SU-DHL-6 (cell line): ENCODE measurements at regions not wholly inside any gene's neighbourhood (a gene's known extent, or its start where the extent isn't known, plus 50 kb on each side); places are given as distances from the start of the nearest gene placed in this dataset.

Experiments used
- H2AFZ ChIP-seq: fragments of 200-600 bp; sonication (generic); 2 replicates; pipeline ENCODE4 v1.6.1; 2014; ENCODE audit warnings: low read depth, mild to moderate bottlenecking, moderate library complexity, mixed read lengths, antibody characterized with exemption, low read length; ENCODE audit not compliant: severe bottlenecking
- H3F3A ChIP-seq: fragments of 200-600 bp; shearing (Covaris generic); 2 replicates; pipeline ENCODE4 v1.6.0; 2016; ENCODE audit warnings: antibody characterized with exemption, mild to moderate bottlenecking; ENCODE audit not compliant: insufficient read depth
- H3K27ac ChIP-seq: fragments of 200-600 bp; sonication (generic); 2 replicates; pipeline ENCODE4 v1.5.1; 2016; ENCODE audit warnings: low read depth, mild to moderate bottlenecking, low read length, moderate library complexity, mixed read lengths
- H3K27me3 ChIP-seq: fragments of 200-600 bp; sonication (generic), shearing (Covaris generic); 2 replicates; pipeline ENCODE4 v1.6.0; 2014; ENCODE audit warnings: mild to moderate bottlenecking, low read length
- H3K36me3 ChIP-seq: fragments of 200-600 bp; sonication (generic); 2 replicates; pipeline ENCODE4 v1.6.1; 2014; ENCODE audit warnings: mild to moderate bottlenecking, low read length, mixed read lengths
- H3K4me2 ChIP-seq: fragments of 300-600, 200-600 bp; shearing (Covaris generic), sonication (generic); 2 replicates; pipeline ENCODE4 v1.6.0; 2014; ENCODE audit warnings: low read length, low read depth, mild to moderate bottlenecking; ENCODE audit not compliant: poor library complexity, severe bottlenecking
- H3K4me3 ChIP-seq: fragments of 200-600 bp; sonication (generic); 2 replicates; pipeline ENCODE4 v1.5.1; 2014; ENCODE audit warnings: antibody characterized with exemption, low read length, mild to moderate bottlenecking, mixed read lengths; ENCODE audit not compliant: insufficient read depth, poor library complexity, severe bottlenecking
- H3K79me2 ChIP-seq: fragments of 200-600 bp; sonication (generic); 2 replicates; pipeline ENCODE4 v1.6.1; 2014; ENCODE audit warnings: mild to moderate bottlenecking, low read length, moderate library complexity; ENCODE audit not compliant: insufficient read depth
- H3K9ac ChIP-seq: fragments of 200-600 bp; sonication (generic); 2 replicates; pipeline ENCODE4 v1.7.0; 2014; ENCODE audit warnings: mild to moderate bottlenecking, low read length
- H3K9me2 ChIP-seq: fragments of 200-600 bp; sonication (generic); replicated peaks from 2 replicates; pipeline ENCODE4 v1.6.1; 2014; ENCODE audit warnings: low read length; ENCODE audit not compliant: insufficient read depth
- H3K9me3 ChIP-seq: fragments of 200-600 bp; sonication (generic); 2 replicates; pipeline ENCODE4 v1.6.1; 2014; ENCODE audit warnings: low read length, mixed read lengths; ENCODE audit not compliant: insufficient read depth
- H4K20me1 ChIP-seq: fragments of 200-600 bp; sonication (generic); 2 replicates; pipeline ENCODE4 v1.6.1; 2014; ENCODE audit warnings: low read depth, mild to moderate bottlenecking, antibody characterized with exemption, low read length, moderate library complexity, mixed read lengths
- EZH2phosphoT487 ChIP-seq: fragments of 200-600 bp; sonication (generic), shearing (Covaris generic); conservative IDR thresholded peaks from 2 replicates; pipeline ENCODE4 v1.6.1; 2018; ENCODE audit warnings: mild to moderate bottlenecking, antibody characterized with exemption, low read length, moderate library complexity, mixed read lengths
- TF ChIP-seq, protein P1 (sequence below): fragments of 200-600 bp; sonication (generic); IDR thresholded peaks from one replicate; pipeline ENCODE4 v1.5.1; 2017; ENCODE audit warnings: antibody characterized with exemption, mild to moderate bottlenecking, low read length, moderate library complexity; ENCODE audit not compliant: insufficient read depth, poor library complexity, severe bottlenecking

DNA sequence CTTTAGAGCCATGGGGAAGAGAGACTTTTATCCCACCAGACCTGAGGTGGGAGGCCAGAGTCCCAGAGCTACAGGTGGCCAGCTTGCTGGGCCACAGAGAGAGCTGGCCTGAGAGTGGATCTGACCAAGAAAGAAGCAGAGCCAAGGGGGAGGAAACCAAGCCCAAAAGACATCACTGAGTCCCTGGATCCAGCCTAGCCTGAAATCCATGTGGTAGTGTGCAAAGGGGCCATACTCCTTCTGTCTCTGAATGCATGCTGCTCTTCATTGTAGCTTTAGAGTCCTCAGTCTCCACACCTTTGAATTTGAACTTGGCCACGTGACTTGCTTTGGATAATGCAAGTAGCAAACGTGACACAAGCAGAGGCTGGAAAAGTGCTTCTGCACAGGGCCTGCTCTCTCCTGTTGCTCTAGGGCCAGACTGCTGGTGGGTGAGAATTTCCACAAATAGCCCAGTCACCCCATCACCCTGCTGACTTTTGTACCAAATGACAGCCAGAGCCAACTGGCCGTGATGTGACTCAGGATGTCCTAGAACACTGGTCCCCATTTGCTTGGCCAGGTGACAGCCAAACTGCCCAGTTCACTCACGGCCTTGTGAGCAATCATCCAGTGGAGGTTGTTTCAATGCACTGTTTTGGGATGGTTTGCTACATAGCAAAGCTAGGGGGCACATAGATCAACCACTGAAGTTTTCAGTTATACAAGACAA is 93.6 kb downstream of the DHCR7 start:
- no peaks in the 10 kb centered on the region for H3K36me3 ChIP-seq
- H3K4me2 ChIP-seq, result no peak overlapping the region
- no peaks in the 10 kb centered on the region for H3K27me3 ChIP-seq
- H3K9me2 ChIP-seq, result no peaks in the 10 kb centered on the region
- H3K79me2 ChIP-seq, result no peaks in the 10 kb centered on the region
- TF ChIP-seq, protein P1, sequence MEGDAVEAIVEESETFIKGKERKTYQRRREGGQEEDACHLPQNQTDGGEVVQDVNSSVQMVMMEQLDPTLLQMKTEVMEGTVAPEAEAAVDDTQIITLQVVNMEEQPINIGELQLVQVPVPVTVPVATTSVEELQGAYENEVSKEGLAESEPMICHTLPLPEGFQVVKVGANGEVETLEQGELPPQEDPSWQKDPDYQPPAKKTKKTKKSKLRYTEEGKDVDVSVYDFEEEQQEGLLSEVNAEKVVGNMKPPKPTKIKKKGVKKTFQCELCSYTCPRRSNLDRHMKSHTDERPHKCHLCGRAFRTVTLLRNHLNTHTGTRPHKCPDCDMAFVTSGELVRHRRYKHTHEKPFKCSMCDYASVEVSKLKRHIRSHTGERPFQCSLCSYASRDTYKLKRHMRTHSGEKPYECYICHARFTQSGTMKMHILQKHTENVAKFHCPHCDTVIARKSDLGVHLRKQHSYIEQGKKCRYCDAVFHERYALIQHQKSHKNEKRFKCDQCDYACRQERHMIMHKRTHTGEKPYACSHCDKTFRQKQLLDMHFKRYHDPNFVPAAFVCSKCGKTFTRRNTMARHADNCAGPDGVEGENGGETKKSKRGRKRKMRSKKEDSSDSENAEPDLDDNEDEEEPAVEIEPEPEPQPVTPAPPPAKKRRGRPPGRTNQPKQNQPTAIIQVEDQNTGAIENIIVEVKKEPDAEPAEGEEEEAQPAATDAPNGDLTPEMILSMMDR, result no peak
- TF ChIP-seq EZH2phosphoT487, result no peak
- no peak overlapping the region for H3K9ac ChIP-seq
- H3K9me3 ChIP-seq, result no peaks in the 10 kb centered on the region
- H3F3A ChIP-seq, result no peaks in the 10 kb centered on the region
- no peak overlapping the region for H3K4me3 ChIP-seq
- no peaks in the 10 kb centered on the region for H4K20me1 ChIP-seq
- no peak overlapping the region for H2AFZ ChIP-seq
- no peak overlapping the region for H3K27ac ChIP-seq

DNA sequence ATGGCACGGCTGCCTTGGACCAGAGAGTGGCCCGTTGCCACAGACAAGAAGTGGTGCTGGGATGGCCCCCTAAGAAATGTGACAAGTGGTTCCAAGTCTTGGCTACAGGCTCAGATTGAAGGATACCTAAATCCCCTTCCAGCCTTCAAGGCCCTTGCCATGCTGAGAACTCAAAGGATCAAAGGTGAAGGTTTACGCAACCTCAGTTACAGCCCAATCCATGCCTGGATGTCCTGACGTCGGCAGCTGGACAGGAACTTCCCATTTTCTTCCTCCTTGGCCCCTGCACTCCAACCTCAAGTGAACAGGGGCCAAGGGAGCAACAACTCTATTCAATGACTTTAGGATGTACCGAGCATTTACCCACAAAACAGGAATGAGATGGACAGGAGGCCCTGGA is 95.4 kb downstream of the DHCR7 start:
- H3K4me2 ChIP-seq, result no peak overlapping the region
- H3K27me3 ChIP-seq, result no peaks in the 10 kb centered on the region
- no peaks in the 10 kb centered on the region for H3K36me3 ChIP-seq
- TF ChIP-seq, protein P1, result no peak
- TF ChIP-seq EZH2phosphoT487, result no peak
- no peak overlapping the region for H3K27ac ChIP-seq
- H3K9ac ChIP-seq, result no peak overlapping the region
- no peaks in the 10 kb centered on the region for H3K9me3 ChIP-seq
- no peak overlapping the region for H3K4me3 ChIP-seq
- H2AFZ ChIP-seq, result no peak overlapping the region
- no peaks in the 10 kb centered on the region for H3F3A ChIP-seq
- no peaks in the 10 kb centered on the region for H3K79me2 ChIP-seq
- H4K20me1 ChIP-seq, result no peaks in the 10 kb centered on the region
- H3K9me2 ChIP-seq, result no peaks in the 10 kb centered on the region

DNA sequence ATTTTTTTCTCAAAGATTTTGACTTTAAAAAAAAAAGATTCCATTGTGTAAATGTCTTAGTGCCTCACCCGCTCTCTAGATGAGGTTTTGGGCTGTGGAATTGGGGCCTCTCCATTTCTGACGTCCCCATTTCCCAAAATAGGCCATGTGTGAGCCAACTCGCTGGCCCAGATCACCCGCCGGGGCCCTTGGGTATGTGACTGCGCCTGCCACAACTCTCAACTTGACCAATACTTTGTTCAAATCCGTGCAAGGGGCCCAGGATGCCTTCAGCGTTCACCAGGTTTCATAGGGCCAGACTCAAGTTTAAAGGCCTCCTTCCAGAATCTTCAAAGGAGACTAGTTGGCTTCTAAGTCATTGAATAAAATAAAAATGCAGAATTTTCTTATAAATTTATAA is 96.0 kb downstream of the DHCR7 start:
- Histone ChIP-seq H3K27ac (no peak overlapping the region), H2AFZ (no peak overlapping the region), H3K4me3 (no peak overlapping the region), H4K20me1 (no peaks in the 10 kb centered on the region), H3K79me2 (no peaks in the 10 kb centered on the region), H3K4me2 (no peak overlapping the region), H3K9me2 (no peaks in the 10 kb centered on the region), H3F3A (no peaks in the 10 kb centered on the region), H3K36me3 (no peaks in the 10 kb centered on the region), H3K9ac (no peak overlapping the region), H3K27me3 (no peaks in the 10 kb centered on the region), H3K9me3 (no peaks in the 10 kb centered on the region)
- TF ChIP-seq, protein P1, result no peak
- TF ChIP-seq EZH2phosphoT487, result no peak

DNA sequence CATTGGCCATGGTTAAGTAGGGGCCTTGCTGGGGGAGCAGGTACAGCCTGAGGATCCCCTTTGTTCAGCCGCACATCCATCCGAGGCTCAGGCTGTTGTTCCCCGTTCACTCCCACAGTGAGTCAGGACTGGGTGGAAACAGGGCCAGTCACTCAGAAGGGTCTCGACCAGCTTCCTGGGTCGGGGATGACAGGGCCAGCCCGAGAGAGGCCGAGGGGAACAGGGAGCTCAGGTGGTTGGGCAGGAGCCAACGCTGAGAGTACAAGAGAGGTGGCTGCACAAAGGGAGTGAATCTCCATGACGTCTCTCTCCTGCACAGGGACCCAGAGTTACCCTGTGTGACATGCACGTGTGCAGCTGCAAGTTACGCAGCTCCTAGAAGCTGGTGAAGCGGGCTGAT is 97.2 kb upstream of the SHANK2 start:
- no peak overlapping the region for H3K4me2 ChIP-seq
- no peaks in the 10 kb centered on the region for H3K36me3 ChIP-seq
- H4K20me1 ChIP-seq, result no peaks in the 10 kb centered on the region
- no peak overlapping the region for H3K4me3 ChIP-seq
- H3K9me3 ChIP-seq, result no peaks in the 10 kb centered on the region
- H3K79me2 ChIP-seq, result no peaks in the 10 kb centered on the region
- no peak overlapping the region for H2AFZ ChIP-seq
- H3K9me2 ChIP-seq, result no peaks in the 10 kb centered on the region
- H3K27ac ChIP-seq, result no peak overlapping the region
- no peaks in the 10 kb centered on the region for H3F3A ChIP-seq
- no peaks in the 10 kb centered on the region for H3K27me3 ChIP-seq
- no peak overlapping the region for H3K9ac ChIP-seq
- TF ChIP-seq, protein P1, result no peak
- TF ChIP-seq EZH2phosphoT487, result no peak
